Stimulated activated CD4-positive, alpha-beta T cell treated with anti-CD3 and anti-CD28 coated beads, Interleukin-12 subunit alpha, Interleukin-12 subunit beta, amount 100 ng/mL, for 48 hours (primary cell): ENCODE measurements at regions not wholly inside any gene's neighbourhood (a gene's known extent, or its start where the extent isn't known, plus 50 kb on each side); places are given as distances from the start of the nearest gene placed in this dataset.
"Not testable (repeated sequence)": the region's sequence is repeated elsewhere in the genome, so short reads cannot be mapped to it uniquely, and the experiment has no call there.

ENCODE experiments used
- DNase-seq, 3 donors: peaks; one replicate each; pipeline ENCODE4 v3.0.0-alpha.2; 2020; ENCODE audit warnings: low read depth in 2 of 3, low spot score in 1 of 3

- DNase-seq: not testable (repeated sequence)
These were observed 91.9 kb upstream of the FNDC3A start for GRCh38 chr13:48883786-48884185.

- no peak for DNase-seq
These were observed 90.7 kb upstream of the FNDC3A start for GRCh38 chr13:48885027-48885395.

GRCh38 chr13:48888613-48889012 lies 87.1 kb upstream of the FNDC3A start:
- no peak for DNase-seq

- no peak for DNase-seq
These were observed 85.3 kb upstream of the FNDC3A start for GRCh38 chr13:48890391-48890790.

GRCh38 chr13:48891586-48891985 lies 84.1 kb upstream of the FNDC3A start:
- DNase-seq: no peak

GRCh38 chr13:48892053-48892687 lies 83.5 kb upstream of the FNDC3A start:
- no peak for DNase-seq

- DNase-seq: no peak
These were observed 83.0 kb upstream of the FNDC3A start for GRCh38 chr13:48892688-48893075.

GRCh38 chr13:48896312-48896711 lies 79.4 kb upstream of the FNDC3A start:
- DNase-seq: no peak

- DNase-seq: no peak
These were observed 73.9 kb upstream of the FNDC3A start for GRCh38 chr13:48901781-48902180.

GRCh38 chr13:48902368-48902767 lies 73.3 kb upstream of the FNDC3A start:
- no peak for DNase-seq

GRCh38 chr13:48904668-48905290 lies 70.9 kb upstream of the FNDC3A start:
- DNase-seq: no peak

- no peak for DNase-seq
These were observed 69.5 kb upstream of the FNDC3A start for GRCh38 chr13:48906200-48906599.

GRCh38 chr13:48908381-48909055 lies 67.2 kb upstream of the FNDC3A start:
- DNase-seq: no peak

- no peak for DNase-seq
These were observed 66.7 kb upstream of the FNDC3A start for GRCh38 chr13:48909056-48909389.

GRCh38 chr13:48910686-48911085 lies 65.0 kb upstream of the FNDC3A start:
- DNase-seq: no peak

- no peak for DNase-seq
These were observed 56.0 kb upstream of the FNDC3A start for GRCh38 chr13:48919751-48920150.

GRCh38 chr13:48920730-48921129 lies 55.0 kb upstream of the FNDC3A start:
- DNase-seq: no peak

- DNase-seq: no peak
These were observed 52.3 kb upstream of the FNDC3A start for GRCh38 chr13:48923376-48923775.

GRCh38 chr13:48925001-48925400 lies 50.7 kb upstream of the FNDC3A start:
- DNase-seq: no peak
